ENCODE measurements at regions not wholly inside any gene's neighbourhood (a gene's known extent, or its start where the extent isn't known, plus 50 kb on each side); places are given as distances from the start of the nearest gene placed in this dataset.

DNA sequence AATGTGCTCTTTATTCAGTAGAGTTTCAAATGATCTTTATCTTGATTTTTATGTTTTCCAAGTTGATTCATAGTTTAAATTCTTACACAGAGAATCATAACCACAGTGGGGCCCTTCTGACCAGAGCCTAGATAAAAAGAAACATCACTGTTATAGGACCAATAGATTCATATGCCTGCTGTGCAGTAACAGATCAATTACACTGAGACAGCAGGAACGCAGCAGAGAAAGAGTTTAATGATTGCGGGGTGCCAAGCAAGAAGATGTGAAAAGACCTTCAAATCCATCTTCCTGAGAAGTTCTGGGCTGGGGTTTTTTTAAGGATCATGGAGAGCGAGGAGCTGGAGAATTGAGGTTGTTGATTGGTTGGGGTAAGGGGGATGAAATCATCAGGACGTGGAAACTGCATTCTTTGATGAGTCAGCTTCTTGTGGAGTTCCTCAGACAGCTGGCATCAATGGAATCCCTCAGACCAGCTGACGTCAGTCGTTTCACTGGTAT is 346.6 kb downstream of the TBC1D4 start:
- no peak for DNase-seq

DNA sequence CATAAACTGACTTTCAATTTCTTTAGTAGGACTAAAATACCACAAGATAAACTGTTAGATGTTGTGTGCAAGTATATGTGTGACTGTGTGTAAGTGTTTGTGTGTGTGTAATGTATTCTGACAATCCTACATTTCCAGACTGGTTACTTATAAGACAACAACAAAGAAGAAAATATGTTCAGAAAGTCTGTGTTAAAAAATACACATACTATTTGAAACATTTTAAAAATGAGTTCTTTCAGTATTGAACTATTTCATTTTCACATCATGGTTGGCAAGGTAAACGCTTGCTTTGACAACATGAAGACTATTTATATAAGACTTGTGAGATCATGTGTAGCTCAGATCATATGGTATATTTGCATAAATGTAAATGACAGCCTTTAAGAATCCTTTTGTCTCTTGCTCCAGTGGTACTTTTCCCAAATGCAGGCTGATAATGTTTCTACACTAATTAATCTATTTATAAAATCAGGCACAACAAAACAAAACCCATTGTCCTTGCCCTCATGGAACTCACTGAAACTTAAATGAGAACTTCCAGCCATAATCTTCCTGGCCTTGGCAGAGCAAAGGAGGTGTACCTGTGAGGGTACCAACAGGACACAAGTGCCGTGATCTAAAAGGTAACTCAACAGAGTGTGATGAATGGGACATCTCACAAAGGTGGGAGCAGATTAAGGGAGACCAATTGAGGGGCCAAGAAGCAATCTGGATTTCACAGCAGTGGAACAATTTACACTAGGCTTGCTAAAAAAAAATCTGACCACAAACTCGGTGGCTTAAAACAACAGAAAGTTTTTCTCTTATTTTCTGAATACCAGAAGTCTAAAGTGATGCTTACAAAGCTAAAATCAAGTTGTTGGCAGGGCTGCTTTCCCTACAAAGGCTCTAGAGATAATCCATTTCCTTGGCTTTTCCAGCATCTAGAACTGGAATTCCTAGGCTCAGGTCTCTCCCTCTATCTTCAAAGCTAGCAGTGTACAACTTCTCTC is 349.0 kb downstream of the TBC1D4 start:
- no peak for DNase-seq

DNA sequence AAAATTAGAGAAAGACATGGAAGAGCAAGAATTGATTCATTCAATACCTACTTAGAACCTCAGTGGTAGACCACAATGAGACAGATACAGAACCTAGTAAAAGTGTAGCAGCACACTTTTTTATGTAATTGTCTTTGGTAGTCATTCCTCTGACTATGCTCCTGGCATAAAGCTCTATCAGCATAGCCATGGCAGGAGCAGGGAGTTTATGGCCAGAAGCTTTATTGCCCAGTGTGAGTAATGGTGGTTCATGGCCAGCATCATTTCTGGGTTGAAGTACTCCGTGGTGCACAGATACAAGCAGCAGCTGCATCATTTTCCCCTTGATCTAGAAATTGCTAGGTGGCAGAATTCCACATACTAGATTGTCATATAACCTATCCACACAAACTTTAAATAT is 352.6 kb downstream of the TBC1D4 start:
- DNase-seq: no peak

DNA sequence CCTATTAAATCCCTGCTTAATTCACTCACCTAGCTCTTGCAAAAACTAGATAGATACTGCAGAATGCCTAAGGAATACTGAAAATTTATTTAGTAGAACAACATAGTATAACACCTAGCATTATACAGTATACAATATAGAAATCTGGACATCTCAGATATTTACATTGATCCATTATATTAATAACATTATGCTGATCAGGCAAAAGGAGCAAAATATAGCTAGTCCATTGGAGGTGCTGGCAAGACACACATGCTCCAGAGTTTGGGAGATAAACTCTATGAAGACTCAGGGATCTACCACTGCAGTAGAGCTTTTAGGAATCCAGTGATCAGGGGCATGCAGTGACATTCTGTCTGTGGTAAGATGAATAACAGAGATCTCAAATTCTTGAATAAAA is 357.6 kb downstream of the TBC1D4 start:
- no peak for DNase-seq

DNA sequence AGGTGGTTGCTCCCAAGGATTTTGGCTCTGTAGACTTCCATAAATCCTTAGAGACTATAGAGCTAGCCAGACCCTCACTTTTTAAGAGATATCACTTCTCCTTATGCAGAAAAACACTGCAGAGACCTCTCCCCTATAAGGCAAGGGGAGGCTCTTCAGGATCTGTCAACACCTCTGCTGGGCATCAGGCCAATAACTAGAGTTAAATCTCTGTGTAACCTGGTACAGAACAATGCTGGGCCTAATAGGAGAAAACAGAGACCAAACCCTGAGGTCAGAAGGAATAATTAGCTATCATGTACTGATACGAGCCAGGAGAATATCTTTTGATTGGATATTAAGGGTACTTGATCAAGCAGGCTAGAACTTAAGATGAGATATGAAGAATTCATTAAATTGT is 358.5 kb downstream of the TBC1D4 start:
- no peak for DNase-seq

DNA sequence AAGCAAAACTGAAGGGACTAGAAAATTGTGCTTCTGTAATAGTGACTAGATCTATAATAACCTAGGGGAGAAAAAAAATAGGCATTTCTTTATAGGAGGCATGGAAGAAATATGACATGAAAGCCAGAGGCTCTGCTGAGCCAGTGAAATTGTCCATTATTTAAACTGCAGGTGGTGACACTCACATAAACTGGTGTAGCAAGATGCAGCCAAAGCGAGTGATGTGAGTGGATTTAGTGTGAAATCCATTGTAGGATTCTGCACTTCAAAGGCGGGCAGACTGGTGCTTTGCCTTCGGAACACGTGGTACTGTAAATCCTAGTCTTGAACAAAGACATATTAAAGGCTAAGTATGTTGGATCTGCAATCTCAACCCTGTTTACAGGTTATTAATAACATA is 361.9 kb downstream of the TBC1D4 start:
- DNase-seq: no peak

DNA sequence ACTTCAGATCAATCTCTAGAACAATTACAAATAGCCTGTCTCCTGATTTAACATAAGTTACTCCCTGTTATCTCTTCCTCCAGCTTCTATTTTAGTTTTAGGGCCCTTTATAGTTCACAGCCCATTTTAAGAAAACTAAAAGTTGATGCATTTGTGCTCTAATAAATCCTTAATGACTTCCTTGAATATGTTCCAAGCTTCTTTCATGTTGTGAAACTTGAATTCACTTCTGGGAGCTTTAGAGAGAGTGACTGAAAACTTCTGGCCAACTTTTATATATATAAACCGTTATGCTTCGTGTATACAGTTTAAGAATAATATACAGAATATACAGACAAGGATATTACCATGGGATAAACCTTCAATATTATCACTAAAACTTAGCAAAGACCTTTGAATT is 366.8 kb downstream of the TBC1D4 start:
- DNase-seq: no peak

DNA sequence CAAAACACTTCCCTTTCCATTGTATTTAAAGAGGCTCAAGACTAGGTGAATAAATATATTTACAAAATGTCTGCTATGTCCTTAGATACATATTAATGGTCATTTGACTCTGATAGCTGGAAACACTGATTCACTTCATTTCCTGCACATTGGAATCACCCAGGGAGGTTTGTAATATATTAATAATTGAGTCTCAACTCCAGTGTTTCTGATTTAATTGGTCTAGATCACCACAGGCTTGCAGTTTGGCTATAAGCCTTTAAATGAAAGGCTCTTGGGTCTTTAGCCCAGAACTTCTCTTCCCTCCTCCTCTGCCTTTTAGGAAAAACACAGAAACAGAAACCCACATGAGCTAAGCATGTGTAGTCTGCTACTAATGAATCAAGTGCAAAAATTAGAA is 378.0 kb downstream of the TBC1D4 start:
- DNase-seq: no peak

DNA sequence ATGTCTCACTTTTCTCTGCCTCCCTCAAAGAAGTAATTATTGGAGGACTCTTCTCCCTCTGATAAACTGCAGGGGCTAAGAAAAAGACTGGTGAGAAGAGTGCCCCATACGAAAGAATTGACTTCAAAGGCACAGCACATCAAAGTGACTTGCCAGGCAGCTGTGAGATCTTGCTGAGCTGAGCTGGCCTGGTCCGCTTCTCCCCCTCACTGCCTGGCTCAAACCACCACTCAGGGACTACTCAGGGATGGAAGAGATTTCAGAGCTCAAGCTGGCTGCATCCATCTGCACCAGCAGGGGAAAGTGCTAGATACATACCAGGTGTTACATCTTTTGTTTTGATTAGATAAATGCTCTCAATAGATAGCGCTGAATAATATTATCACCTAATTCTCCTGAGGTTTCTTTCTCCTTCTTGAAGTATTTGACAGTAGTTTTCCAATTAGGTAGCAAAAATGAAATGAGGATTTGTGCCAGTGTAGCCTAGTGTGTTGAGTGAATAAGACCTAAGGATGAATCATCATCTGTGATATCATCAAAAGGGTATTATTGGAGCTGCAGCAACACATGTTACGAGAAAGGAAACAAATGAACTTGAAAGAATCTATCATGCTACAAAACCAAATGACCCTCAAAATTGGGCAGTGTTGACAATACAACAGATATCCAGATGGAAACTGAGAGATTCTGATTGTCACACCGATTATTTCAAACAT is 379.8 kb downstream of the TBC1D4 start:
- no peak for DNase-seq

DNA sequence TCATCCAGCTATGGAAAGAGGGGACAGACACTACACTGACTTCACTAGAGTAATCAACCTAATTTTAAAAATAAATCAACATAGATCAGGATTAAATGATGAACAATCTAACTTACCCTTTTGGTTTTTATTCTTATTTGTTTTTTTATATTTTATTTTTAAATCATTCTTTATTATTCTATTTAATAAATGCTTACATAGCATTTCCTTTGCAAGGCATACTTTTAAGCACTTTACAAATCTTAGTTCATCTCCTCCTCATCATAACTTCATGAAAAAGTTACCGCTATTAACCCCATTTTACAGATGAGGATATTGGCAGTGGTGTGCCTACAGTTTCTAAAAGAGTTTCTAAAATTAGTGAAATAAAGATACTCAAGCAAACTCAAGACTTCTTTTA is 380.6 kb downstream of the TBC1D4 start:
- no peak for DNase-seq

DNA sequence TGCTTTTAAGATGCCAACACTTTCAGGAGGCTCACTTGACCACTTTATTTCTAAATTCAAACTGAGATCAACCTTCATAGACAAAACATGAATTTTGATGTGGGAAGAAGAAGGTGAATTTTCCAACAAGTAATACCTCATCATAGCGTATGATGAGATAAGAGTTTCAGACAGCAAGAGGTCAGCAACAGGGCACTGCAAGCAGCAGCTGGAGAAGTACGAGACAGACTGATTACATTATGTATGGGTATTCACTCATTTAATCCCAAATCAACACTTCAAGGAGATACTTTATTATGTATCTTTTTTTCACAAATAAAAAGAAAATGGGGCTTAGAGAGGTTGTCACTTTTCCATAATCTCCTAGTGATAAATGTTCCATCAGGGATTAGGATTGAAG is 389.8 kb downstream of the TBC1D4 start:
- no peak for DNase-seq

DNA sequence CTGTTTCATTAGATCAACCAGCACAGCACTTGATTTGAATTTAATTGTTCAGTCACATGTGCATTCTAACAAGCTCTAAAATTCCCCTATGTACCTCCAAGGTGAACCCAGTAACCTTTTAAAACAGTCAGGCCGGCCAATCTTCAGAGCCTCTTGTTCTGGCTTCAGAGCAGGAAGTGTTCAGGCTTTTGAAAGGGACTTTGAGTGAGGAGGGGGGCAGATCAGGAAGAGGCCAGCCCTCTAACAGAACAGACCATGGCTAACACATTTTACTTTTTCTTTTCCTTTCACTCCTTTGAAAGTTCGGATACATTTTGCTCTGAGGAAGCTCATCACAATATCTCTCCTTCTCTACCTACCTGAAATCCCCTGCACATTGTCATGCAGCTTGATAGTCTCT is 390.3 kb downstream of the TBC1D4 start:
- DNase-seq: no peak

DNA sequence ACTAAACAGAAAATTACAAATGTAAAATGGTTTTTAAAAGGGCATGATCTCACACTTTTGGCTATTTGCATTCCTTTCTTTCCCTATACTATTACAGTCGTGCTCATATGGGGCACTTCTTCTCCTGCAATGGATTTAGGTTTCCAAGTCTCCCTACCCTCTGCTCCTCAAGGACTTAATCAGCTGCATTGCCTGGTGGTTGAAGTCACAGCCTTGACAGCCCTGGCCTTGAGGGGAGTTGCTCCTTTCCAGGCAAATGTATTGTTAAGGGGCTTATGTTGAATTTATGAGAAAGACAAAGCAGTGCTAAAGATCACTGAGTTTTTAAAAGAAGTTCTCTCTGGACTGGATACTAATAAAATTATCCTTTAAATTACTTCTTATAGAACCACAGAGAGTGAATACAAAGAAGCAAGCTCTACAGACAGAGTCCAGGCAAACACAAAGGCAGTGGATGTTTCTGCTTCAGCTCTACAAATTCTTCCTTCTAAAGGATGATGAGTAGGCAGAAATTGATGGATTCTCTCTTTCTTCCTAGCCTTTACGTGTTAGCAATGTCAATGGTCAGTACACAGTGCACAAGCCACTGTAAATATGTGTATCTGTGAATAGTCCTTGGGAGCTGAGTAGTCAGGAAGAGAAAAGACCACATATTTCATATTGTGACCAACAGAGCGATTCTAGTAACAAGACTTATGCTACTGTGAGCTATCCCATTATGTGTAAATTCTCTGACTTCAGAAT is 390.9 kb downstream of the TBC1D4 start:
- no peak for DNase-seq

DNA sequence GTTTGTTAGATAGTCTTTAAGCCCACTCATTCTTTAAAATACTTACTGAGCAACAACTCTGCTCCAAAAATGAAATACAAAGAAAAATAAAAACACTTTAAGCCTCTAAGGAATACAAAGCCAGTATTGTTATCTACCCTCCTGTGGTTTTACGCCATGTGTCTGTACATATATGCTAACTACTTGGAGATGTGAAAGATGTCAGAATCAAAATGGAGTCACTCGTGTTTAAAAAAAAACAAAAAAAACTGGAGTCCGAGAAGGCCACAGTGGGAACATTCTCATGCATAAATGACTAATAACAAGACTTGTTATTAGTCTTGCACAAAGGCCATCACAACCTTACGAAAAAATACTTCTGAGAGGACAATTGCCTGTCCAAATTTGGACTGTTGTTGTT is 393.1 kb downstream of the TBC1D4 start:
- no peak for DNase-seq

DNA sequence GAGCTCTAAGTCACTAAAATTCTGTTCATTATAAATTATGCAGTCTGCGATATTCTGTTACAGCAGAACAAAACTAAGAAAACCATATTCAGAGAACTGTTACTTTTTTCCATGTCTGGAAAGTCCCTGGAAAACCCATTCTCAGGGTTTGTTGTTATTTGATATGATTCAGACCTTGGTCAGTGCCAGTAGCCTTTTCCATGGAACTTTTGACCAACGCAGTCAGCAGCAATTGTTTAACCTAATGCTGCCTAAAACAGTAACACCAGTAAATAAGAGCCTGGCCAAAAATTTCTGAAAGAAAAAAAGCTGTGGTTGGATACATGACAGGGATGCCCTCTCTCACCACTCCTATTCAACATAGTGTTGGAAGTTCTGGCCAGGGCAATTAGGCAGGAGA is 402.7 kb downstream of the TBC1D4 start:
- no peak for DNase-seq

DNA sequence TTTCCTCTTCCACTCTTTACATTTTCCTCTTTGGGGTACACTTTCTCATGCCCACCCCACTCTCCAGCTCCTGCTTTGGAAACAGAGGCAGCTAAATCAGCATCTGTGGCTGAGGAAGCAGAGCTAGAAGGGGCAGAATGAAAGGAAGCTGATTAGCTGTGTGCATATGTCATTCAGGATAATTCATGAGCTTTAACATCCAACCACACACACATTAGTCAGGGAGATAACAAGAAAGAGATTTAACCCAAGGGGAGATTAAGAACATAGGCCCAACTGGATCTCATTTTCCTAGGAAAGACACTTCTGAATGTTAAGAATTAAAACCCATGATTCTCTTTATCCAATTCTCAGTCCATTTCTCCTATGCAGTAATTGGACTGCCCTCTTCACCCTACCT is 405.5 kb downstream of the TBC1D4 start:
- no peak for DNase-seq

DNA sequence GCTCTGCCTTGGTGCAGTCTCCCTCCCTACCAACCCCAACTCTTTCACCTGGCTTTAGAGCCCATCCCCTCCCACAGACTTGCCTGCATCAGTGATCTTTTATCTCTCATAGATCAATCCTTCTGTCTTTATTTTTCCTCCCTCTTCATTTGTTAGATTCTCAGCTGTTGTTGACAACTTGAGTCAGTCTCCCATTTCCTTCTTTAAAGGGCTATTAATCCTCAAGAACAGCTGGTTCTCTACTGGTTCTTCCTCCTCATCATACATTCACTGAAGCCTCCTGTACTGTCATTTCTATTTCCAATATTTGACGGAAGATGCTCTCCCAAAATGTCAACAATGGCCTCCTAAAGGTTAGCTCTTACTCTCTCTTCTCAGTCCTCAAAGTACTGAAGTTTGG is 408.2 kb downstream of the TBC1D4 start:
- no peak for DNase-seq

DNA sequence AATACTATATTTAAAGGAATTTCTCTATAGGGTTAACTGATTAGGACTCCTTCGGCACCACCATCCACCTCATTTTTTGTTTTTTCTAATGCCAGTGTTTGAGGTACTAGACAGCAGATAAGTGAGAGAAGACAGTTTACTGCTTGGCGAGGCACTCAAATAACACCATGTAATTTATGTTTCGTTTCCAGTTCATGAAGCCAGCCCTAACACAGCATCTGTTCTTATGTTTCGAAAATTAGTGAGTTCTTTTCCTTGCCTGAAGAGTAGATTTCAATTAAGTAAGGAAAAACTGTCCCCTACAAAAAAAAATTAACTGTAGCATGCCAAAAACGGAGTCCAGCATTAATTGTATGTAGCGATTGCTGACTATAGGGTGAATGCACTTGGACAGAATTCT is 409.1 kb downstream of the TBC1D4 start:
- no peak for DNase-seq

DNA sequence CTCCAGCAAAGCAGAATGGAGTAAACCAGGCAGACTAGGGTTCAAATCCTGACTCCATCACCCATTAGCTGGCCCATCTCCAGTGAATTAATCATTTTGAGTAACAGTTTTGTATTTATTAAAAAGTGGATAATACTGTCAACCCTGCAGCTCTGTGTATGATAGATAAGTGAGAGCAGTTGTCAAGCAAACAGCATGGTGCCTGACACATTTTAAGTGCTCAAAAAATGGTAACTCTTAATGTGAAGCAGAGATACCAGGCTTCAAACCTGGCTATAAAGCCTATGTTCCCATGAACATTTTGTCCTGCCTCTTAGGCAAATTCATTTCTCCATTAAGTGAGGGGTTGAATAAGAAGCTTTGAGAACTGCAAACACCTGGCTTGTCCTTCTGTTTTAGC is 409.6 kb downstream of the TBC1D4 start:
- DNase-seq: no peak

DNA sequence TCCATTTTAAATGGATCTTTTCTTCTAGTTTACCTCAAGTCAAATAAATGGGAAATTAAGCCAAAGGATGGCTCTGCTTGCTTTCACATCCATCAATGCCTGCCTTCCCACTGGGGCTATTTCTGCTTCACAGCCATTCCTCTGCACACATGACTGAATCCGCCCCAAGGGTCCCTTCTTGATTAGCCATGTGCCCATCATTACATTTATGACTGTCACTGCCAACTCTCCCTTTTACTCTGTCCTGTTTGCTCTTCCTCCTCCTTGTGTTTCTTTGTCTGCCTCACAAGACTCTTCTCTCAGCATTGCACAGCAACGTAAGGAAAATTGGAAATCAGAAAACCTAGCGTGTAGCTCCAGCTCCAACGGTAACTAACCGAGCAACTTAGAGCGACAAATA is 410.2 kb downstream of the TBC1D4 start:
- no peak for DNase-seq

DNA sequence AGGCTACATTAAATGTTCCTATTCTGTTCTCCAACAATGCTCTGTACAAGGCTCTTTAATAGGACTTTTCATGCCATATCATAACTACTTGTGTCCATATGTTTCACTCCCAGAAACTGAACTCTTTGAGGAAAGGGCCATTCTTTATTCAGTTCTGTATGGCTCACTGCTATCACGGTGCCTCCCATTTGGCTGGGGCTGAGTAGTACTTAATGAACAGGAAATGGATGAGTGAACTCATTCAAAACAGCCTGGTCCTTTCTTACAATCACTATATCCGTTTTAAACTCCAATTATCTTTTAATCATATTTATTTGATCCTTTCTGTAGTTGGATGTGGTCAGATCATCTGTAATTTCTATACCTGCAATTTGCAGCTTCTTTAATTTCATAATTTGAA is 410.6 kb downstream of the TBC1D4 start:
- DNase-seq: no peak

DNA sequence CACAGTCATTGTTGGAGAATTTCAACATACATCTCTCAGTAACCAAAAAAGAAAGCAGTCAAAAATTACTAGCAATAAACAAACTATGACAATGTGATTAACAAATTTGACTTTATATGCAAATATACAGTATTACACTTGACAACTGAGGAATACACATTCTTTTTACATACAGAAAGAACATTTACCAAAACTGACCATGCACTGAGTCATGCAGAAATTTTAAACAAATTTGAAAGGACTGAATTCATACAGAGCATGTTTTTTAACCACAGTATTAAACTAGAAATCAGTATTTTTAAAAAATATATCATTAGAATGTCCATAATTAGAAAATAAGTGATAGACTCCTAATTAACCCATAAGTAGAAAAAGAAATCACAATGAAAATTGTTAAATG is 420.1 kb downstream of the TBC1D4 start:
- DNase-seq: no peak

Data from amygdala (tissue), 56 donors.